NCI-H748 (cell line): ENCODE measurements at regions not wholly inside any gene's neighbourhood (a gene's known extent, or its start where the extent isn't known, plus 50 kb on each side); places are given as distances from the start of the nearest gene placed in this dataset.
A peak's percentile ranks its signal among the peaks of the same experiment; 100 is the strongest.

Experiments
- DNase-seq: peaks from one replicate; lab custom pipeline; 2025; ENCODE audit not compliant: unreplicated experiment; lab: John Stamatoyannopoulos, UW

- DNase-seq: no peak
Measured at GRCh38 chr4:23667659-23668058, 222.2 kb downstream of the PPARGC1A start.

DNA sequence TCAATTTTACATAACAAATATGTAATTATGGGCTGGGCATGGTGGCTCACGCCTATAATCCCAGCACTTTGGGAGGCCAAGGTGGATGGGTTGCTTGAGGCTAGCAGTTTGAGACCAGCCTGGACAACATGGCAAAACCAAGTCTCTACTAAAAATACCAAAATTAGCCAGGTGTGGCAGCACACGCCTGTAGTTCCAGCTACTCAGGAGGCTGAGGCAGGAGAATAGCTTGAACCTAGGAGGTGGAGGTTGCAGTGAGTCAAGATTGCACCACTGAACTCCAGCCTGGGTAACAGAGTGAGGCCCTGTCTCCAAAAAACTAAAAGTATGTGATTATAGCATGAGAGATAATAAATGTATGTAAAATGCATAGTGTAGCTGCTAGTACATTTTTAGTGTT is 229.0 kb downstream of the PPARGC1A start:
- DNase-seq: no peak

- no peak for DNase-seq
Measured at GRCh38 chr4:23654791-23655190, 235.1 kb downstream of the PPARGC1A start.

DNA sequence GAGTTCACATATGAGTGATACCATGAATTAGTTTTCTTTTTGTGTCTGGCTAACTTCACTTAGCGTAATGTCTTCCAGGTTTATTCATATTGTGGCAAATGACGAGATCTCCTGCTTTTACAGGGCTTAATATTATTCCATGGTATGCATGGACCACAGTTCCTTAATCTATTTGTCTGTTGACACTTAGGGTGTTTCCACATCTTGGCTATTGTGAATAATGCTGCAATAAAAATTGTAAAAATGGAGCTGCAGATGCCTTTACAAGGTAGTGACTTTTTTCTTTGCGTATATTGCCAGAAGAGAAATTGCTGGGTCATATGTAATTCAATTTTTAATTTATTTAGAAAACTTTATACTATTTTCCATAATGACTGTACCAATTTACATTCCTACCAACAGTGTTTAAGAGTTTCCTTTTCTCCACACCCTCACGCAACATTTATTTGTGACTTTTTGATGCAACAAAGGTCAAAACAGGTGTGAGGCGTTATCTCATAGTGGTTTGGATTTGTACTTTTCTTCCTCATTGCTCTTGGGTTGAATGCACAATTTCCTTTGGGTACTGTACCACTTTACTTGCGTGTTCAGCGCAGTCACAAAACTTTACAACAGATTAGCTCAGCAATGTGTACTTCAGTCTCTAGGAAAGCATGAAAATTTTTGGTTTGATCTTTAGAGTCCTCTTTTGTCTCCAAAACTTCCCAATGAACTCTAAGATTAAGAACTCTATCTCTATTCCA is 240.8 kb downstream of the PPARGC1A start:
- no peak for DNase-seq

DNA sequence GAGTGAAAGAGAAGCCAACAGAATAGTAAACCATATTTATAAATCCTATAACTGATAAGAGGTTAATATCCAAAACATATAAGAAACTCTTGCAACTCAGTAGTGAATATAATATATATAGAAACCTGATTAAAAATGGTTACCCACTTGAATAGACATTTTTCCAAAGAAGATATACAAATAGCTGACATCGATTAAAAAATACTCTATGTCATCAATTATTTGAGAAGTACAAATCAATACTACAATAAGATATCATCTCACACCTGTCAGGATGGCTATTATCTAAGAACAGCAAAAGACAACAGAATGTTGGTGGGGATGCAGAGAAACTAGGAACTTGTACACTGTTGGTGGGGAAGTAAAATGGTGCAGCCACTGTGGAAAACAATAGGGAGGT is 254.4 kb downstream of the PPARGC1A start:
- no peak for DNase-seq

- no peak for DNase-seq
Measured at GRCh38 chr4:23631255-23631950, 258.4 kb downstream of the PPARGC1A start.

DNA sequence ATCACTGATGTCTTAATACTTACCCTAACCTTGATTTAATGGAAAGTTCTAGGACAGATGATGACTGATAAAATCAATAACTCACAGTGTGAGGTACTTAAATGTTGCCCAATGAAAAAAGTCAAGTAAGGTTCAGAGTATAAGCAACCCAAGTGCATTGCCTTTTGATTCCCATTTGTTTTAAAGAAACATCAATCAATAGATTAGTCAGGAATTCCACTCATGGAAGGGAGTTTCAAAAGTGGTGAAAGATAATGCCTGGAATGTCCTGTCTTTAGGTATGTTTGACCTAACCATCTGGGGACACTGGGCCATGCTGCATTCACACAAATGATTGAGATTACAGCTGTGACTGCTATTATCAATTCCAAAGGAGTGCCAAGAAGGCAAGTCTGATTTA is 259.7 kb downstream of the PPARGC1A start:
- no peak for DNase-seq

GRCh38 chr4:23629421-23629820 is 260.4 kb downstream of the PPARGC1A start:
- no peak for DNase-seq

DNA sequence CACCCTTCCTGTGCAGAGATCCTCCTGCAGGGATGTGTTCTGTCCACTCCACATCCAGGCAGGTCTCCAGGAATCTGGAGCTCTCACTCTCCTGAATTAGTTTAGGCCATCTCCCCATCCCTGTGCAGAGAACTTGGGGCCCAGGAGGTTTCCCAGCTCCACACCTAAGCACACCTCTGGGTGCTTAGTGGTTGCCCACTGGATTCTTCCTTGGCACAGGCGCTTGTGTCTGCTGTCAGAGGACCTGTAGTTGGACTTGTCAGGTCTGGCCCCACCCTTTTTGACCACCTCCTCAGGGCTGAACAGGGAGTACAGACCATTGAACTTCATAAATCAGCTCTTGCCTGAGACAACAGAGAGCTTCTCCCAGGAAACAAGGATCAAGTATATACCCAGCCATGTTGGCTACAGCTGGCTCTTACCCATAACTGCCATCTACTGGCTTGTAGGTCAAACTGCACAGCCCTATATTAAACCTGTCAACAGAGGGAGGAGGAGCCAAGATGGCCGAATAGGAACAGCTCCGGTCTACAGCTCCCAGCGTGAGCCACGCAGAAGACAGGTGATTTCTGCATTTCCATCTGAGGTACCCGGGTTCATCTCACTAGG is 275.5 kb downstream of the PPARGC1A start:
- peak; percentile 77 for DNase-seq

- DNase-seq: no peak
Measured at GRCh38 chr4:23613782-23614181, 276.1 kb downstream of the PPARGC1A start.

GRCh38 chr4:23602720-23603119 is 287.1 kb downstream of the PPARGC1A start:
- no peak for DNase-seq

- no peak for DNase-seq
Measured at GRCh38 chr4:23594125-23594524, 295.7 kb downstream of the PPARGC1A start.

- no peak for DNase-seq
Measured at GRCh38 chr4:23590431-23590830, 299.4 kb downstream of the PPARGC1A start.

DNA sequence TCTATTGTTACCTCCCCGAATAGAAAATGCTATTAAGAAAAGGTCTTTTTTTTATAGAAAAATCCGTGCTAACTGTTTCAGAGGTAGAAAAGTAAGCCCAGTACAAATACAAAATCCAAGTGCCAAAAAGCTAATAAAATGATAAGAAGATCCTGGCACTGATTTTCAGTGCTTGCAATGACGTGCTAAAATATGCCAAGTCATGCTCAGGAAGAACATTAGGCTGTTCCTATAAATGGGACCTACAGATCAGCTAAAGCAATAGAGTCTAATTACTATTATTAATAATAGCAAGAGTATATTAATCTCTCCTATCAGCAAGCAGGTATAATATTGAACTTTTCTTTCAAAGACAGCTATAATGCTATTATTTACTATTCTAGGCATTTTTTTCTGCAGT is 305.8 kb downstream of the PPARGC1A start:
- DNase-seq: no peak

DNA sequence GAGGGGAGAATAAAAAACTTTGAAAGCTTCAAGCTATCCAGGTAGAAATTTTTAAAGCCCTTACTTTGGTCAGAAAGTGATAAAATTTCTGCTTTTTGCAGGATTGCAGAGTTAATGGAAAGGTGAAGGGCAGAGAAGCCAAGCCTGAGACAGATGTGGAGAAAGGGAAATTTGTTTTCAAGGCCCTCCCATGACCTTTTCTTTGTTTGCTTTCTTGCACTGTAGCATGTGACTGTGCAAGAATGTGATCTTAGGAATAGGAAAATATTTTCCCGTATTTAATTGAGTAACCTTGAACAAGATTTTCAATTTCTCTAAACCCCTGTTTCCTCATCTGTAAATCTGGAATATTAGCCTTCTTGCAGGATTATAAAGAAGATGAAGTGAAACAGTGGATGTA is 307.2 kb downstream of the PPARGC1A start:
- no peak for DNase-seq

DNA sequence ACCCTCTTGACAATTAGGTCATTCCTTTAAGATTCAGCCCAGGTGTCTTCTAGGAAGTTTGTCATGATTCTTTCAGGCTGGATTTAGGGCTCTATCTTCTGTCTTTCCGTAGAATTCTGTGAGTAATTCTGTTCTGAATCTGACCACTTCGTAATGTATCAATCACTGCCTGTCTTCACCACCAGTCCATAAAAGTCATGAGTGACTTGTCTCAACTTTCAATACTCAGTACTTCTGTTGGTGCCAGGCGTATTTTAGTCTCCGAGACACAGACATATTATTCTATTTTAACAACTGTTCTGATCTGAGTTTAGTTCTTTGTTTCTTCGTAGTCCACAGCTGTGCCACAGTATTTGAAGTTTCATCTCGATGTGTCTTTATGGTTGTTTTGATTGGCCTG is 310.7 kb downstream of the PPARGC1A start:
- DNase-seq: no peak

- no peak for DNase-seq
Measured at GRCh38 chr4:23577398-23577797, 312.4 kb downstream of the PPARGC1A start.

DNA sequence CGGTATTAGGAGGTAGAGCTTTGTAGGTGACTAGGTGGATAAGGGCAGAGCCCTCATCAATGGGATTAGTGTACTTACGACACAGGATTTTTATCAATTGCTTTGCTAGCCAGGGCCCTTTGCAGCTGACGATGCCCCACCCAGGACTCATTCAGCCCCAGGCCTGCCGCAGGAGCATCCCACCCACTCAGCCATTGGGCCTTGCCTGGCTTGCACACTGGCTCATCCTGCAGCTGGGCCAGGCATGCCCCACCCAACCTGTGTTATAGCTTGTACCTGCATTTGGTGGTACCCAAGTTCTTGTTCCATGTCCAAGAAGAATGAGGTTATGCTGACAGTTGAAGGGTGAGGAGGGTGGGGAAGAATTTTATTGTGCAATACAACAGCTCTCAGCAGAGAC is 317.5 kb downstream of the PPARGC1A start:
- DNase-seq: no peak

DNA sequence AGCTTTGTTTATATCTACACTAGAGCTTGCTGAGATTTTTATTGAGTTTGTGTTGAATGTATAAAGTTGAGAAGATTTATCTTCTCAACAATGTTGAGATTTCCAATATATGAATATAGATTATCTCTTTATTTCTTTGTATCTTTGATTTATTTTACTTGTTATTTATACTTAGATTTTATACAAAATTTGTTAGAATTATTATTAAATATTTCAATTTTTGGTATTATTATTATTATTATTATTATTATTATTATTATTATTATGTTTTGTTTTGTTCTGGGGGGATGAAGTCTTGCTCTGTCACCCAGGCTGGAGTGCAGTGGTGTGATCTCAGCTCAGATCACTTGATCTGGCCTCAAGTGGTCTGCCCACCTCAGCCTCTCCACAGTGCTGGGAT is 322.5 kb downstream of the PPARGC1A start:
- DNase-seq: no peak

DNA sequence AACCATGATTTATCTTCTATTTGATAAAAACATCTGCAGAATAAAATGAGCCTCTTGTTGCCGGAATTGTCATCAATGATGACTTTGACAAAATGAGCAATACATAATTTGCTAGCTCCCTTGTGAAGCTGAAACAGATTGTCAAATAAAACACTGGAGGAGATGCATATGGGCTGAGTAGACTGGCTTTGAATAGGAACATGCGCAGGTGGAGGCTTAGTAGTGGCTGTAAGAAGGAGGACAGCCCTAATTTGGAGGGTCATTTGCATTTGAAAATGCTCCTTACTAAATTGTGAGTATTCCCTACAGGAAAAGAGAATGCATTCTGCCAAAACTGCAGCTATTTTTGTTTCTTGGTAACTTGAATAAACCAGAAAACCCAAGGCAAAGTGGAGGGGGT is 329.1 kb downstream of the PPARGC1A start:
- no peak for DNase-seq

DNA sequence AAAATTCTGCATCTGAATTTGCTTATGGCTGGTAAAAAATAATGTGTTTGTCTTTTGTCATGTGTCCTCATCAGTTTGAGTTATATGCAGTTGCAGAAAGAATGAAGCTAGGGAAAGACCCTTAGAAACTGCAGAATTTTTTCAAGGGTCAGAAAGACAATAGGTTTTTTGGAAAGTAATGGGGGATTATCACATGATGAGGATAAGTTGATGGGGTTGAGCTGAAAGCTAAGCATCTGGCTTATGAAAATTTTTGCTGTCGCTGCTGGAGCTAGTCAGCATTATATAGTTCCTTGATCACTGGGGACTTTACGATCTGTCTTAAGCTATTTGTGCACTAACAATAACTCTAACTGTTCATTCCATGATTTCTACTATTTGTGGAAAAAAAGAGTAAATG is 331.7 kb downstream of the PPARGC1A start:
- no peak for DNase-seq

GRCh38 chr4:23547601-23548000 is 342.2 kb downstream of the PPARGC1A start:
- DNase-seq: no peak
